Loucy (cell line): ENCODE measurements at regions not wholly inside any gene's neighbourhood (a gene's known extent, or its start where the extent isn't known, plus 50 kb on each side); places are given as distances from the start of the nearest gene placed in this dataset.

Source experiments
- EZH2phosphoT487 ChIP-seq: fragments of 200-600 bp; IDR thresholded peaks from 2 replicates; pipeline ENCODE4 v1.6.1; 2018; ENCODE audit warnings: antibody characterized with exemption, mild to moderate bottlenecking, moderate library complexity, borderline replicate concordance
- TF ChIP-seq, protein P1 (sequence below): fragments of 200-600 bp; sonication (generic); conservative IDR thresholded peaks from 2 replicates; pipeline ENCODE4 v1.5.1; 2014; ENCODE audit warnings: mild to moderate bottlenecking, antibody characterized with exemption, low read length

DNA sequence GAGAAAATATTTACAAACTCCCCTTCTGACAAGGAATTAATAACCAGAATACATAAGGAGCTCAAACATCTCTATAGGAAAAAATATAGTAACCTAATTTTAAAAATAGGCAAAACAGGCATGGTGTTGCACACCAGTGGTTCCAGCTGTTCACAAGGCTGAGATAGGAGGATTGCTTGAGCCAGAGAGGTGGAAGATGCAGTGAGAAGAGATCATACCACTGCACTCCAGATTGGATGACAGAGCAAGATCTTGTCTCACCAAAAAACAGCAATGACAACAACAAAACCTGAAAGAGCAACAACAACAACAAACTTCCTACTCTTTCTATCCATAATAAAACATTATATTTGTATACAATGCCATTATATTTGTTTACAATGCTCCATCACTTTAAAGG lies 304.4 kb upstream of the CNTNAP2 start:
- TF ChIP-seq, protein P1, sequence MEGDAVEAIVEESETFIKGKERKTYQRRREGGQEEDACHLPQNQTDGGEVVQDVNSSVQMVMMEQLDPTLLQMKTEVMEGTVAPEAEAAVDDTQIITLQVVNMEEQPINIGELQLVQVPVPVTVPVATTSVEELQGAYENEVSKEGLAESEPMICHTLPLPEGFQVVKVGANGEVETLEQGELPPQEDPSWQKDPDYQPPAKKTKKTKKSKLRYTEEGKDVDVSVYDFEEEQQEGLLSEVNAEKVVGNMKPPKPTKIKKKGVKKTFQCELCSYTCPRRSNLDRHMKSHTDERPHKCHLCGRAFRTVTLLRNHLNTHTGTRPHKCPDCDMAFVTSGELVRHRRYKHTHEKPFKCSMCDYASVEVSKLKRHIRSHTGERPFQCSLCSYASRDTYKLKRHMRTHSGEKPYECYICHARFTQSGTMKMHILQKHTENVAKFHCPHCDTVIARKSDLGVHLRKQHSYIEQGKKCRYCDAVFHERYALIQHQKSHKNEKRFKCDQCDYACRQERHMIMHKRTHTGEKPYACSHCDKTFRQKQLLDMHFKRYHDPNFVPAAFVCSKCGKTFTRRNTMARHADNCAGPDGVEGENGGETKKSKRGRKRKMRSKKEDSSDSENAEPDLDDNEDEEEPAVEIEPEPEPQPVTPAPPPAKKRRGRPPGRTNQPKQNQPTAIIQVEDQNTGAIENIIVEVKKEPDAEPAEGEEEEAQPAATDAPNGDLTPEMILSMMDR: no peak
- no peak for TF ChIP-seq EZH2phosphoT487
